HG03378 (cell line): ENCODE measurements at regions not wholly inside any gene's neighbourhood (a gene's known extent, or its start where the extent isn't known, plus 50 kb on each side); places are given as distances from the start of the nearest gene placed in this dataset.

Experiments
- ATAC-seq: cut with Tn5 transposase; IDR thresholded peaks from one replicate; pipeline ENCODE4 v1.9.1; 2021; ENCODE audit warnings: mild to moderate bottlenecking, moderate library complexity; ENCODE audit not compliant: unreplicated experiment

- no peak for ATAC-seq
Measured at GRCh38 chr2:220654322-220654721, 917.8 kb downstream of the EPHA4 start.

GRCh38 chr2:220660277-220661145, 911.6 kb downstream of the EPHA4 start:
- no peak for ATAC-seq

DNA sequence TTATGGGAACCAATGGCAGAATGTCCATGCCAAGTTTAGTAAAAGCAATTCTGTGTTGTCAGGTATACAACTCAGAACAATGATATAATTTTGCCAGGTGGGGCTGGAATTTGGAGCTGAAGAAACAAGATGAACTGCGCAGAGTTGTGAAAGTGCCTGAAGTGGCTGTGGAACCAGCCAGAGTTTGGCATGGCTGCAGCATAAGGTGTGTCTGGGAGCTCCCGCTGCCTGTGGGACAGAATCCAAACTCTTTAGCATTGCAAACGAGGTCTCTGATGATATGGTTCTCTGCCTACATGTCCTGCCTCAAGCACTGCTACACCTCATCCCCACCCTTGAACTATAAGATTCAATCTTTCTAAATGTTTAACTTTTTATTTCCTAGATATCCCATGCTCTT, 909.7 kb downstream of the EPHA4 start:
- no peak for ATAC-seq

GRCh38 chr2:220663065-220663464, 909.0 kb downstream of the EPHA4 start:
- no peak for ATAC-seq

DNA sequence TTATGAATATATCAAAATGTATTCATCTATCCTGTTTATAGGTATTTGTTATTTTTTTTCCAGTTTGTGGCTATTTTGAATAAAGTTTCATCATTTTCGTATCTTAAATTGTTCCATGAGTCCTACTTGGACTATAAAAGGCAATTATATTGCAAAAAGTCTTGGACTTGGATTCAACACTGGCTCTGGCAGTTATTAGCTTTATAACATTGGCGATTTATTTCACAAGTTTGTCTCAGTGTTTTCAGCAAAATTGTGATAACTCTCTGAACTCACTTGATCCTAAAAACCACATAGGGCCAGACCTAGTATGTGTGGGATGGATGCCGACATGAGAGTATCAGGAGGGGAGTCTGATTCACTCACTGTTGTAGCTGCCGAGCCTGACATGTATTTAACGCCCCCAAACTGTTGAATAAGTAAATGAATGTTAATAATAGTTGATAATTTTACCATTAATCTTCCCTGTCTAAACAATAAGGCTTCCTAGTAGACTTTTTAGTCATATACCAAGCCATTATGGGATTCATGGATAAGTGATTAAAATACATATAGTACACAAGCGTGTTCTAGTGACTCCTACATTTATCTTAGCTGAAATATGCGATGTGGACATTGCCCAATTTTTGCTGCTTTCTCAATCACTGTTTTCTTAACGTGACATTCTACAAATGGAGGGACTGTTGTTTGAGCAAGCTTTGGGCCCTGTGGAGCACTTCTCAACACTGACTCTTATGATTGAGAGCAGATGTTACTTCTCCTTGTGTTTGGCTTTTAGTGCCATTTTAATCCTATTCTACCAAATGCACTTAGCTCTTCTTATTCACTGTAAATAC, 907.6 kb downstream of the EPHA4 start:
- ATAC-seq = no peak

DNA sequence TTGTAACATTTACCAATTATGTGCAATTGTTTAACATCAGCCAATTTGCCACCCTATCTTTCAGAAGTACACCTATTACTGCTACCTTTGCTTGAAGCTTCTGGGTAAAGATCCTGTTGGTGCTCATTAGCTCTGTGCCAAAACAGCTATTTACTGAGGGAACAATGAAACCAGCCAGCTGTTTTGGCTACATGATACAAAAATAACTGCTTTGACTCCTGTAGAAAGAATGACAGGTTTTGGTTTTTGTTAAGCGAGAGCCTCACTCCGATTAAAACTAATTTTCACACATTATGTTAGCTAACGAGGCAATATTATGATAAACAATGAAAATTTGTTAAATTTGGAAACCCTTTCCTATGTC, 907.0 kb downstream of the EPHA4 start:
- no peak for ATAC-seq

- no peak for ATAC-seq
Measured at GRCh38 chr2:220669324-220669723, 902.8 kb downstream of the EPHA4 start.

DNA sequence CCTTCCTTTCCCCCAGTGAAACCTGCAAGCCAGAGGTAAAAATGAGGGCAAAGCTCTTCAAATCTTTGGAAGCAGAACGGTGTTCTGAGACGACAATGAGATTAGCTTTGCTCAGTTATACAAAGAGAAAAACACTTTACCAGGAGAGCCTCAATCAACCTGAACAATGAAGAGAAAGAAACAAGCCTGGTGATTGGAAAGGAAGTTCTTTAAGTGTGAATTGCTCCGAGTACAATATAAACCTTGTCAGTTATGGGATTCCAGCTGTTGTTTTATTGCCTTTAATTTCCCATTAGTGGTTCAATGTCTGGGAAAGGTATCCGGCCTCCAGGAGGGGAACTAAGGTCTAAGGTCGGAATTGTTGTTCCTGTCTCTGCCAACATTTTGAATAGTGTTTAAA, 901.6 kb downstream of the EPHA4 start:
- no peak for ATAC-seq

DNA sequence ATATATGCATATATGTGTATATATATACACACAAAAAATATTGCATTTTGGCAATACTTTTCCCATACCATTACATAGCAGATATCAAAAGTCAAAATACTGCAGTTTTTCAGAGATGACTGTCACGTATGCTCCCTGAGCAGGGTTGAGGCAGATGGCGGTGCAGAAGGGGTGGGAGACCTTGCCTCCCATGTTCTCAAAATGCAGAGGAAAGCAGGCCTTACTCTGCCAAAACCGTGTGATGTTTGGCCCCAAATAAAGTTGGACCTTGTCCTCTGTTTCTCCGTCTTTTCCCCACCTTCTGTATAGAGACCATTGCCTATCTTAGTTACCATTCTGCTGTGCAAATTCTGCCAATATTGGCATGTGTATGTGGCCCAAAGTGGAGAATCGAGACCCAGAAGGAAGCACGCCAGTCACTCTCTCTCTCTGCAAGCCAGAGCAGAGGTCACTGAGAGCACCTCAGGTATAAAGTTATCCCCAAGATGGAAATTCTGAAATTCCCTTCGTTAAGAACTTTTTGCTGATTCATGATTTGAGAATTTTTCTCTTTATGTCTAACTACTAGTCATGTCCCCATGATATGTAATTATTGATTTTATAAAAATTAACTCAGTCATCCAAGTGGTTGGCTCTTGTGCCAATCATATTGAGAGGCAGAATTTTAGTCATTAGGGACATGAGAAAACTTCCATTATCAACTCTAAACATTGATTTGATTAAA, 898.8 kb downstream of the EPHA4 start:
- ATAC-seq = no peak

GRCh38 chr2:220674033-220674432, 898.1 kb downstream of the EPHA4 start:
- peak; percentile 66 for ATAC-seq

GRCh38 chr2:220676695-220677094, 895.4 kb downstream of the EPHA4 start:
- ATAC-seq = no peak

DNA sequence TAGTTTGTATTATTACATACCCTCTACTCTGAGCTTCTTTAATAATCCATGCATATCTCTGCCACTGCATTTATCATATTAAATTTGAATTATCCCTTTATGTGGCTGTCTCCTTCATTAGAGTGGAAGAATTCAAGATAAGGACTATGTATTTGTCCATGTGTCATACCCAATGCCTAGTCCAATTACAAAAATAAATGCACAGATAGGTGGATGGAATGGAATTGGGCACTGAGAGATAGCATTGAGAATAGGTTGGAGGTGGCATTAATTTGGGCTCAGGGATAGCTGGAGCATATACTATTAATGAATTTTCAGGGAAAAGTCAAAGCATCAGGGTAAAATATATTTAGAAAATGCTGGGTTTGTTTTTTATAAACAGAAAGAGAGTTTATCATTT, 893.2 kb downstream of the EPHA4 start:
- no peak for ATAC-seq

DNA sequence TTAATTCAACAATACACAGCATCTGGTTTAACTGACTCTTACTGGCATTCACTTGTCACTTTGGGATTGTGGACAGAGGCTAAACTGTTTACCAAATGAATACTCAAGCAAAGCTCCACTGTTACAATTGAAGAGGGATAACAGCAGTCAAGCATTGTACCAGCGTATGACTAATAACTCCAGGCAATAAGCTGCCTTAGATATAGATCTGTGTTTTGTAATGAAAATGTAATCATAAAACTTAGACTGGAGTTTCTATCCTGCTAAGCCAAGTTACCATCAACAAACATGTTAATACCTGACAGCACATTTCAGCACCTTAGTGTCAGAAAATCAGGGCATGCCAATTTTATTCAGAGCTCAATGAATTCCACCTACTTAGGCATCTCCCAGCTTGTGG, 889.5 kb downstream of the EPHA4 start:
- no peak for ATAC-seq

DNA sequence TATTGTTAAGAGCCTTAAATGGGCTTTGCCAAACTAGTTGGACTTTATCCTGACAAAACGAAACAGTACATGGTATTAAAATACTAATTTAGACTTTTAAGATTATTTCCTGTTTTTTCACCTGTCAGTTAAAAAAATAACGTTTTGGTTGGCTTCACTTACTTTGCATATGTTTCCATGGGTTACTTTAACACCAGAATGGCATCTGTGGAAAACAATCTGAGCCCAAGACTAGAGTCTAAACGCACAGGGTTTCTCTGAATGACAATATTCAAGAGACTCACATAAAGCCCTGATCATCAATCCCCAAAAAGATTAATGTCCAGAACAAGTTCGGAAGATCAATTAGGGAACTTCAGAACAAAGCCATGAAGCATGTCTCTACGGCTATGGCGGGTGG, 888.0 kb downstream of the EPHA4 start:
- no peak for ATAC-seq

DNA sequence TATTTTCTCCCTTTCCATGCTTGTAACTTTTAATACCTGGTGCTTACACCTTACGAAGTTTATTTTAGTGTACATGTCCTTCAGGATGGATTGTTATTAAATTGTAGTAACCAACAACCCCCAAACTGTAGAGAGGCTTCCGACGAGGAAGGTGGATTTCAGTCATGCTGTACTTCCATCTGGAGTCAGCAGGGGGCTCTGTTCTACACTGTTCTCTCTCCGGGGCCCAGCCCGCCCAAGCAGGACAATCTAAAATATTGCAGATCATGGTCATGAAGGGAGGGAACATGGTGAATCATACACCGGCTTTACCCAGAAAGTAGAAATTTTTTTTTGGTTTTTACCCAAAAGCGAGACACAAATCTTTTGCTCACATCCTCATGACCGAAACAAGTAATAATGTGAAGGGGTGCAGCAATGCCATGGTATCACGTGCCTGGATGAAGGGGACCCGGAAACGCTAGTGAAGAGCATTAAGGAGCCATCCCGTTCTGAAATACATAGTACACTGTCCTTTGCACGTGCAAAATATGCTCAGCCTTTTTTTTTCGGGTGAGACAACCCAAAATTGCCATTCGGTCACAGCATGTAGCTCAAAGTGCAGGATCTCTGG, 884.8 kb downstream of the EPHA4 start:
- ATAC-seq = peak; percentile 89

DNA sequence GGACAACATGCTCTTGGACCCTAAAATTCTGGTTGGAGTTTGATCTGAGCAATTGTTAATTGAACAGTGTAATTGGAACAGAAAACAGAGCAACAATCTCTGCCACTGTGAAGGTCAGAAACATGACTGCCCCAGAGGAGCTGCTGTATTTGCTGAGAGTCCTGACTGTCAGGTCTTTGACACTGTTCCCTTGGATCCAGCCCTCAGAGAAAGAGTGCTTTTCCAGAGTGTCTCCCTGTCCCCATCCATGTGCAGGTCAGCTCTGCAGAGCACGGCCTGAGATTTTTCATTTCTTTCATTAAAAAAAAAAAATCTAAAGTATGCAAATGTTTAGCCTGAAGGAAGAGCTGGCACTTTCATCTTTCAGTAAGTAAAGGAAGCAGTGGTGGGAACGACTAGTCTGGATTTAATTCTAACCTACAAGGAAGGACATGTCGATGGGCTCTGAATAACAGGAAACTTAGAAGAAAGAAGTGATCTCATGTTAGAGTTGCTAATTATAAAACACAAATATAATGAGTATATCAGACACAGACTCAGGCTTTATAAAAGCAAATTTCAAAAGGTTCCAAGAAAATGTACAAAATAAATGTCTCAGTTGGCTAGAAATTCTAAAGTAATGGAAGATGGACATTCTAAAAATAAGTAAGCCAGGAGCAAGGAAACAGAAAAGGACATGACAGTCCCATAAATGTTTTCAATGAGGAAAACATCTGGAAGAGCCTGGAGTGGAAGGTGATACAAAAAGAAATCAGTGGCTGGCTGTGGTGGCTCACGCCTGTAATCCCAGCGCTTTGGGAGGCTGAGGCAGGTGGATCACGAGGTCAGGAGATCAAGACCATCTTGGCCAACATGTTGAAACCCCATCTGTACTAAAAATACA, 876.5 kb downstream of the EPHA4 start:
- ATAC-seq = no peak

GRCh38 chr2:220696280-220696669, 875.8 kb downstream of the EPHA4 start:
- ATAC-seq = no peak

DNA sequence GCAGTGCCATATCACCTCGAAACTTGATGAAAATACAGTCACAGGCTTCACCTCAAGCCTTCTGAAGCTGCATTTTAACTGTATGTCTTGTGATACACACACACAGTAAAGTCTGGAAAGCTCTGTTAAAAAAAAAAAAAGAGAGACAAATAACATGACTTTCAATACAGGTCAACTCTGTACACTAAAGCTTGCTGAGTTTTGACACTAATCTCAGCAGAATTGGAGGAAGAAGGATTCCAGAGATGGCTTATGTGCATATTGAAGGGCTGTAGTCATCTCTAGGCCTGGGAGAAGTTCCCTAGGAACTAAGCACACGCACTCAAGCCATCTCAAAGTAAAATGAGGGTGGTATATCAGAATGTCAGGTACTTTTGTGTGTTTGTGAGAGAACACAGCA, 875.1 kb downstream of the EPHA4 start:
- ATAC-seq = no peak

DNA sequence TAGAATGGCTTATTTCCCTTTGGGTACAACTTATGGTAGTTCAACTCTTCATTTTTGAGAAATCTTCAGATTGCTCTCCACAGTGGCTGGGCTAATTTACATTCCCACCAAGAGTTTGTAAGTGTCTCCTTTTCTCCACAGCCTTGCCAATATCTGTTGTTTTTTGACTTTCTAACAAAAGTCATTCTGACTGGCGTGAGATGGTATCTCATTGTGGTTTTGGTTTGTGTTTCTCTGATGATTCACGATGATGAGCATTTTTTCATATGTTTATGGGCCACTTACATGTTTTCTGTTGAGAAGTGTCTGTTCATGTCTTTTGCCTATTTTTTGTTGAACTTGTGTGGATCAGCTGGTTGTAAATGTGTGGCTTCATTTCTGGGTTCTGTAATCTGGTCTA, 871.0 kb downstream of the EPHA4 start:
- ATAC-seq = no peak

DNA sequence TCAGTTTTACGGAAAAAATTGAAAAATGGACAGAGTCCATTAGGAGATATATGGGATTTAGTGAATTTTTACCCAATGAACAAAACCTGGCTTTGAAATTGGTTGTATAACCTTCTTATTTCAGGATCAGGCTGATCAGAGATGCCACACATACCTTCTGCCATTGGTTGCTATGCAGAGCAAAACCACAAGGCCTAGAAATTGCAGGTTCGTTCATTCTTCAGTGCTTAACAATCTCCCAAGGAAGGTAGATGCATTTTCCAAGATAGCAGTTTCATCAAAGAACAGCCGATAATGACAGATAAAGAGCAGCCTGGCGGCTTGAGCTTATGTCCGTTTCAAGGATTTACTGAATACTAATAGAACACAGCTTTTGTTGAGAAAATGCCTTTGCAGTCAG, 868.8 kb downstream of the EPHA4 start:
- no peak for ATAC-seq
